ENCODE measurements at regions not wholly inside any gene's neighbourhood (a gene's known extent, or its start where the extent isn't known, plus 50 kb on each side); places are given as distances from the start of the nearest gene placed in this dataset.

DNA sequence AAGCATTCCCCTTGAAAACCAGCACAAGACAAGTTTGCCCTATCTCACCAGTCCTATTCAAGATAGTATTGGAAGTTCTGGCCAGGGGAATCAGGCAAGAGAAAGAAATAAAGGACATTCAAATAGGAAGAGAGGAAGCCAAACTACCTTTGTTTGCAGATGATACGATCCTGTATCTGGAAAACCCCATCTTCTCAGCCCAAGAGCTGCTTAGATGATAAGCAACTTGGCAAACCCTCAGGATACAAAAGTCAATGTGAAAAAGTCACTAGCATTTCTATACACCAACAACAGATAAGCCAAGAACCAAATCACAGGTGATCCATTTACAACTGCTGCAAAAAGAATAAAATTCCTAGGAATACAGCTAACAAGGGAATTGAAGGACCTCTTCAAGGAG, 403.7 kb upstream of the AZI2 start:
- TF ChIP-seq CREB1 (IDR thresholded peaks at IDR 0.05; ENCODE audit: low read depth) (no peak), NFIC (IDR thresholded peaks at IDR 0.05) (no peak), TCF12 (IDR thresholded peaks at IDR 0.05; ENCODE audit: low read depth) (no peak), CEBPB (IDR thresholded peaks at IDR 0.05) (no peak), ZBTB7A (IDR thresholded peaks at IDR 0.05; ENCODE audit: low read depth) (no peak), REST (IDR thresholded peaks at IDR 0.05; ENCODE audit: low read depth) (no peak), TAF1 (IDR thresholded peaks at IDR 0.05; ENCODE audit: low read depth) (no peak), MAX (IDR thresholded peaks at IDR 0.05) (no peak), EGR1 (IDR thresholded peaks at IDR 0.05) (no peak), EP300 (IDR thresholded peaks at IDR 0.05; ENCODE audit: borderline replicate concordance) (no peak), TEAD4 (IDR thresholded peaks at IDR 0.05) (no peak), RAD21 (IDR thresholded peaks at IDR 0.05; ENCODE audit: low read depth) (no peak), YY1 (IDR thresholded peaks at IDR 0.05; ENCODE audit: low read depth) (no peak), FOXM1 (IDR thresholded peaks at IDR 0.05; ENCODE audit: borderline replicate concordance, low read depth) (no peak)
- TF ChIP-seq, protein P1, sequence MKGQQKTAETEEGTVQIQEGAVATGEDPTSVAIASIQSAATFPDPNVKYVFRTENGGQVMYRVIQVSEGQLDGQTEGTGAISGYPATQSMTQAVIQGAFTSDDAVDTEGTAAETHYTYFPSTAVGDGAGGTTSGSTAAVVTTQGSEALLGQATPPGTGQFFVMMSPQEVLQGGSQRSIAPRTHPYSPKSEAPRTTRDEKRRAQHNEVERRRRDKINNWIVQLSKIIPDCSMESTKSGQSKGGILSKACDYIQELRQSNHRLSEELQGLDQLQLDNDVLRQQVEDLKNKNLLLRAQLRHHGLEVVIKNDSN (IDR thresholded peaks at IDR 0.05) = no peak

DNA sequence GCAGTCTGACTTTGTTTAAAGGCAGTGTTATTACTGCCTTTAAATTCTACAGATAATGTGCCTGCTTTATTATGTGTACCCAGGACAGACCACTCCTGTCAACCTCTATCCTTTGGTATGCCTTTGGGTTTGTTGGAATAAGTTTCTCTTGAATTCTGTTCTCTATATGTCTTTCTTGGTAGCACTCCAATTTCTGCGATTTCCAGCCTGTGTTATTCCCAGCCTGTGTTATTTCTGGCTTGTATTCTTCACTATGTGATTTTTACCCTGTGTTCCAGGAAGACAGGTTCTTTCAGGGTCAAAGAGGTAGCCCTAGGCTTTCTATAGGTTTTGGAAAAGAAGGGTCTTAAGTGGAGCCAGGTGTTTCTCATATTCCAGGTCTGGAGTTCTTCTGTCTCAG, 407.4 kb upstream of the AZI2 start:
- TF ChIP-seq MAX (IDR thresholded peaks at IDR 0.05) = no peak
- TF ChIP-seq CREB1 (IDR thresholded peaks at IDR 0.05; ENCODE audit: low read depth) = no peak
- no peak for TF ChIP-seq ZBTB7A (IDR thresholded peaks at IDR 0.05; ENCODE audit: low read depth)
- no peak for TF ChIP-seq EP300 (IDR thresholded peaks at IDR 0.05; ENCODE audit: borderline replicate concordance)
- TF ChIP-seq YY1 (IDR thresholded peaks at IDR 0.05; ENCODE audit: low read depth) = no peak
- no peak for TF ChIP-seq TAF1 (IDR thresholded peaks at IDR 0.05; ENCODE audit: low read depth)
- no peak for TF ChIP-seq REST (IDR thresholded peaks at IDR 0.05; ENCODE audit: low read depth)
- no peak for TF ChIP-seq RAD21 (IDR thresholded peaks at IDR 0.05; ENCODE audit: low read depth)
- TF ChIP-seq EGR1 (IDR thresholded peaks at IDR 0.05) = no peak
- TF ChIP-seq, protein P1 (IDR thresholded peaks at IDR 0.05) = no peak
- TF ChIP-seq FOXM1 (IDR thresholded peaks at IDR 0.05; ENCODE audit: borderline replicate concordance, low read depth) = no peak
- no peak for TF ChIP-seq NFIC (IDR thresholded peaks at IDR 0.05)
- no peak for TF ChIP-seq TCF12 (IDR thresholded peaks at IDR 0.05; ENCODE audit: low read depth)
- TF ChIP-seq CEBPB (IDR thresholded peaks at IDR 0.05) = no peak
- TF ChIP-seq TEAD4 (IDR thresholded peaks at IDR 0.05) = no peak

- no peak for TF ChIP-seq MAX (IDR thresholded peaks at IDR 0.05)
- TF ChIP-seq TAF1 (IDR thresholded peaks at IDR 0.05; ENCODE audit: low read depth) = no peak
- TF ChIP-seq EP300 (IDR thresholded peaks at IDR 0.05; ENCODE audit: borderline replicate concordance) = no peak
- no peak for TF ChIP-seq RAD21 (IDR thresholded peaks at IDR 0.05; ENCODE audit: low read depth)
- no peak for TF ChIP-seq CEBPB (IDR thresholded peaks at IDR 0.05)
- no peak for TF ChIP-seq TCF12 (IDR thresholded peaks at IDR 0.05; ENCODE audit: low read depth)
- TF ChIP-seq YY1 (IDR thresholded peaks at IDR 0.05; ENCODE audit: low read depth) = no peak
- no peak for TF ChIP-seq CREB1 (IDR thresholded peaks at IDR 0.05; ENCODE audit: low read depth)
- TF ChIP-seq FOXM1 (IDR thresholded peaks at IDR 0.05; ENCODE audit: borderline replicate concordance, low read depth) = no peak
- TF ChIP-seq TEAD4 (IDR thresholded peaks at IDR 0.05) = no peak
- TF ChIP-seq ZBTB7A (IDR thresholded peaks at IDR 0.05; ENCODE audit: low read depth) = no peak
- no peak for TF ChIP-seq EGR1 (IDR thresholded peaks at IDR 0.05)
- TF ChIP-seq, protein P1 (IDR thresholded peaks at IDR 0.05) = no peak
- TF ChIP-seq NFIC (IDR thresholded peaks at IDR 0.05) = no peak
- no peak for TF ChIP-seq REST (IDR thresholded peaks at IDR 0.05; ENCODE audit: low read depth)
Measured at GRCh38 chr3:28758115-28758514, 409.5 kb upstream of the AZI2 start.
